VCaP (cell line): ENCODE measurements at regions not wholly inside any gene's neighbourhood (a gene's known extent, or its start where the extent isn't known, plus 50 kb on each side); places are given as distances from the start of the nearest gene placed in this dataset.

Source experiments
- H3K27ac ChIP-seq: fragments of 450-650 bp; 2 replicates; pipeline ENCODE4 v1.5.1; 2017
- CTCF ChIP-seq: fragments of 450-650 bp; conservative IDR thresholded peaks from 2 replicates; pipeline ENCODE4 v1.5.1; 2017; ENCODE audit warnings: mild to moderate bottlenecking, moderate library complexity

- H3K27ac ChIP-seq, result no peak overlapping the region
- no peak for TF ChIP-seq CTCF
Measured at GRCh38 chr14:87800216-87800615, 192.8 kb downstream of the GALC start.

GRCh38 chr14:87799400-87799799 lies 193.6 kb downstream of the GALC start:
- H3K27ac ChIP-seq, result no peak overlapping the region
- no peak for TF ChIP-seq CTCF

- TF ChIP-seq CTCF, result no peak
Measured at GRCh38 chr14:87797001-87797400, 196.0 kb downstream of the GALC start.

GRCh38 chr14:87794561-87794960 lies 198.4 kb downstream of the GALC start:
- no peak for TF ChIP-seq CTCF
- no peak overlapping the region for H3K27ac ChIP-seq

More at GRCh38 chr14:87797001-87797400, 196.0 kb downstream of the GALC start:
- H3K27ac ChIP-seq, result no peak overlapping the region

- no peak overlapping the region for H3K27ac ChIP-seq
- TF ChIP-seq CTCF, result no peak
Measured at GRCh38 chr14:87785897-87786296, 207.1 kb downstream of the GALC start.

- no peak overlapping the region for H3K27ac ChIP-seq
- TF ChIP-seq CTCF, result no peak
Measured at GRCh38 chr14:87784386-87784785, 208.6 kb downstream of the GALC start.

GRCh38 chr14:87783071-87783470 lies 209.9 kb downstream of the GALC start:
- no peak overlapping the region for H3K27ac ChIP-seq
- TF ChIP-seq CTCF, result no peak

- no peak for TF ChIP-seq CTCF
- no peak overlapping the region for H3K27ac ChIP-seq
Measured at GRCh38 chr14:87772854-87773253, 220.1 kb downstream of the GALC start.
